DMS53 (cell line): ENCODE measurements at regions not wholly inside any gene's neighbourhood (a gene's known extent, or its start where the extent isn't known, plus 50 kb on each side); places are given as distances from the start of the nearest gene placed in this dataset.
A peak's percentile ranks its signal among the peaks of the same experiment; 100 is the strongest.
"Not testable (repeated sequence)": the region's sequence is repeated elsewhere in the genome, so short reads cannot be mapped to it uniquely, and the experiment has no call there.

ENCODE experiments used
- DNase-seq: peaks from one replicate; lab custom pipeline; 2025; lab: John Stamatoyannopoulos, UW

DNA sequence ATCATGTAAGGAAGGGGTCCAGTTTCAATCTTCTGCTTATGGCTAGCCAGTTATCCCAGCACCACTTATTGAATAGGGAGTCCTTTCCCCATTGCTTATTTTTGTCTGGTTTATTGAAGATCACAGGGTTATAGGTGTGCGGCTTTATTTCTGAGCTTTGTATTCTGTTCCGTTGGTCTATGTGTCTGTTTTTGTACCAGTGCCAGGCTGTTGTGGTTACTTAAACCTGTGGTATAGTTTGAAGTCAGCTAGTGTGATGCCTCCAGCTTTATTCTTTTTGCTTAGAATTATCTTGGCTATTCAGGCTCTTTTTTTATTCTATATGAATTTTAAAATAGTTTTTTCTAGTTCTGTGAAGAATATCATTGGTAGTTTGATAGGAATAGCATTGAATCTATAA lies 234.6 kb upstream of the CASK start:
- not testable (repeated sequence) for DNase-seq

DNA sequence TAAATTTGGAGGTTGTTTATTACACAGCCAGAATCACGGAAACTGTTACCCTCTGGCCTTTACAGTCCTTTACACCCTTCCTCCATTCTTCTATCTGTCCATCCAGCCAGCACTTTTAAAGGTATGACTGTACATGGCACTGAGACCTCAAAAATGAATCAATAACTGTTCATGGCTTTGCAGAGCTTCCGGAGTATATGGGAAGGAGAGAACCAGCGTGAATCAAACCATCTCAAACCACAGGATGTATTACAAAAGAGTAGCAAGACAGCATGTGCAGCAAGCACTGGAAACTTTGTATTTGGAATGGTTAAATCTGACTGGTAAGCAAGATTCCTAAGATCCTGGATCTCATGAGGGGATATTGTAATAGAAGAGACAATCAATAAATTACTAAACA lies 228.5 kb upstream of the CASK start:
- no peak for DNase-seq

DNA sequence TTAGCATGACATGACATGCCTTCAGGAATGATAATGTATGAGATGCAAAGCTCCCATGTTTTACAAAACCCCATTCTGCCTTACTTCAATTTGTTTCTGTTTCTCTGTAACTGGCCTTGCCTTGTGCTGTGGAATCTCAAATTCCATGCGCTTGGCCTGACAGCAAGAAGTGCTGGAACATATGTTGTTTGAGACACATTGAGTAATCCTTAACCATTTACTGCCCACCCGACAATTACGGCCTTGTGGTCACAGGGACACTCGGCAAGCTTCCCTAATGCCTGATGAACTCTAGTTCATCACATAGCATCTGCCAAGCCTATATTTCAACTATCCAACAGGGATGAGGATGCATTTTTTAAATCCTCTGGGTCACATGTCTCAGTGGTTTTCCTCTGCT lies 226.4 kb upstream of the CASK start:
- DNase-seq = no peak

DNA sequence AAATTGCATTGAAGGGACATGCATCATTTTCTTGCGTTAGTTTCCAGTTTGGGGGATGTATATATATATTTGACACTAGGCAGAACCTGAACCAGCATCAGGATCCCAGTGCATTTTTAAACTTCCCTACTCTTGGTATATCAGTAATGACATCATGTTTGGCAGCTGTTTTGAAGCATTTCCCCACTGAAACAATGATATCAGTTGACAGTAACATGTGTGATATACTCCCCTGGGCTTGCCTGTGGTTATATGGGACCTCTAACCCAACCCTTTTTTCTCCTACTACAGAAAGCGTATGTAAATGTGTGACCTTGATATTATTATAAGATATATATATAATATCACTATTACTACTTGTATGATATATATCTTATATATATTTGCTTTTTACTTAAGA lies 225.9 kb upstream of the CASK start:
- DNase-seq = no peak

DNA sequence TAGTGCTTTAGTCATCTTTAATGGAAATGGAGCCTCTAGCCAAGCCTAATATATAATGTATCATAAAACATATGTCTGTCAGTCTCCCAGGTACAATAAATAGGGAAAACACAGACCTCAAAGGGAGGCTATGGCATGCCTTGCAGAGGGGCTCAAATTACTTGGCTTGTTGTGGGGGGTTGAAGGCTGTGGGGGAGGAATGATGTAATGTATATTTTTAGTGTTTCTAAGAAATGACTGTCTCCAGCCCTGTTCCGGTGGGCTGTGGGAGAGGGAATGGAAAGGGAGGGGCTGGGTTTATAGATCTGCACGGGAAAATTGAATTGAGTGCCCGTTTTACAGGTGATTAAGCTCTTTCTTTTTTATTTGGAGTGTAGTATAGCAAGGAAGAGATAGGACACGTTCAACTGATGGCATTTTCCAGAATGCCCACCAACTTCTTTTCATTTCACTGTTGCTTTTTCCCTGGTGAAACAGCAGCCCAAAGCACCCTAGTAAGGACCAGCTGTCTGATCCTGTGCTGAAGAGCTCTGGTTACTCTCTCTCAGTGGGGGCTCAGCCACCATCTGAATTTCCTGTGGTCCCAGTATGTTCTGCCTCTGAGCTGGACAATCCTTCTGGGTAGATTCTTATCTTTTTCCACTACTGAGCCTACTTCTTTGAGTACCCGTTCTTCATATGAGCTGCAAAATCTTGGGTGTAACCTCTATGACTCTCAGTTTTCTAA lies 220.7 kb upstream of the CASK start:
- DNase-seq = no peak

DNA sequence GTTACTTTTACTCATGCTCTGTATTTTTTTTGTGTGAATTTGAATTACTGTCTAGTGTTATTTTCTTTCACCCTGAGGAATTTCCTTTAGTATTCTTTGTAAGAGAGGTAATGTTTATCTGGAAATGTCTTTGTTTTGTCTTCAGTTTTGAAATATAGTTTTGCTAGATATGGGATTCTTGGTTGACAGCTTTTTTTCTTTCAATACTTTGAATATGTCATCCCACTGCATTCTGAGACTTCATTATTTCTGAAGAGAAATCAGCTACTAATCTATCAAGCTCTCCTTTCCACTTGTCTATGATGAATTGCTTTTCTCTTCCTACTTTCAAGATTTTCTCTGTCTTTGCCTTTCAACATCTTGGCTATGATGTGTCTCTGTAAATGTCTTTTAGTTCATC lies 217.0 kb upstream of the CASK start:
- DNase-seq = no peak

DNA sequence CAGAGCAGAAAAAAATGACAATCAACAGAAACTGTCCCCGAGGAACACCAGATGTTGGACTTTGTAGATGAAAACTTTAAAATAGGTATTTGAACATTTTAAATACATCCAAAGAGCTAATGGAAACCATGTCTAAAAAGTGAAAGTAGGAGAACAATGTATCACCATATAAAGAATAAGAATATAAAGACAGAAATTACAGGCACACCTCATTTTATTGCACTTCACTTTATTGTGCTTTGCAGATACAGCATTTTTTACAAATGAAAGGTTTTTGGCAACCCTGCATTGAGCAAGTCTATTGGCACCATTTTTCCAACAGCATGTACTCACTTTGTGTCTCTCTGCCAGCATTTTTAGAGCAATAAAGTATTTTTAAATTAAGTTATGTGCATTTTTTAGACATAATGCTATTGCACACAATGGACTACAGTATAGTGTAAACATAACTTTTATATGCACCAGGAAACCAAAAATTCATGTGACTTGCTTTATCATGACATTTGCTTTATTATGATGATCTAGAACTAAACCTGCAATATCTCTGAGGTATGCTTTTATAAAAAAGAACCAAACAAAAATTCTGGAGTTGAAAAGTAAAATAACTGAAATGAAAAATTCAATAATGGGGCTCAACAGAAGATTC lies 212.4 kb upstream of the CASK start:
- no peak for DNase-seq

DNA sequence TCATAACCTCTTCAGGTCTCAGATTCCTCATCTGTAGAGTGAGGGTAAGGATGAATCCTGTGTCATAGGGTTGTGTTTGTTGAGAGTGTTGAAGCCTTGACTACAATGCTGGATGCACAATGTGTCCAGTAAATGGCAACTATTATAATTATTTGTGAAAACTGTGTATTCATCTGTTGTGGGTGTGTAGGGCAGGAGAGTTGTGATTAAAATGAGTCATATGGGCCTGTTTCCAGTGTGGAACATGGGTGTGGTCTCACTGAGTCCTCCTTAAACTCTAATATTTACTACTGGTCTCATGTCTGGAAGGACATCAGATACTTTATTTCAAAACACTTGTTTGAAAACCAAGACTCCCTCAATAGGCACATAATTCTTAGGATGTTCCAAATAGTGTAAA lies 208.5 kb upstream of the CASK start:
- no peak for DNase-seq

DNA sequence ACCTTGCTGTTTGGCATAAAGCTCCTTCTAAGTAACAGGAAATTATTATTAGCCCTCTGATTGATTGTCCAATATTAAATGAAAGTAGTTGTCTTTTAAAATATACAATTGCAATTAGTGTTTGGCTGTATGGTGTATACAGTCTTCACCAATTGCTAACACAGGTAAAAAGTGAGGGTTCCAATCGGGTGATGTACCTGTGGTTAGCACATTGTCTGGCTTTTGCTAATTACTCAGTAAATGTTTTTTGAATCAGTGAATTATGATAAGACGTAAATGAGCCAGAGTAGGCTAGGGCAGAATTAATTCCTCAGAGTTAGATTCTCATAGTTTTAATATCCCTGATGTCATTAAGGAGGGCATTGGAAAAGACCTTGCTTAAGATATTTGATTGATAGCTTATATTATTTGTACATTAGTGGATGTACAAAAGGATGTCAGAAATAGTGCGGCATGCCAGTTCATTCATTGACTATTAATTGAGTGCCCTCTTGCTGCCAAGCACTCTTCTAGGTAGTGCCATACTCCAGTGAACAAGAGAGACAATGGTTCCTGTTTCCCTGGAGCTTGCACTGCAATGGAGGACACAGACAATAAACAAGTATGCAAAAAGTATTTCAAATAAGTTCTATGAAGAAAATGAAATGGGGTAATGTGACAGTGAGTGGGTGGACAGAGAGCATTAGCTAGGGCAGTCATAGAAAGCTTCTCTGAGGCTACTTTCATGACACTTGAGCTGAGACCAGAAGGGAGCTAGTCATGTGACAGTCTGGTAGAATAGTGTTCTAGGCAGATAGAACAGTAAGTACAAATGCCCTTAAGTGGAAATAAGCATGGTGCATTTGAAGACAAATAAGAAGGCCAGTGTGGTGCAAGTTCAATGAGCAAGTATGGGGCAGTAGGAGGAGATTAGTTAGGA lies 205.9 kb upstream of the CASK start:
- no peak for DNase-seq

DNA sequence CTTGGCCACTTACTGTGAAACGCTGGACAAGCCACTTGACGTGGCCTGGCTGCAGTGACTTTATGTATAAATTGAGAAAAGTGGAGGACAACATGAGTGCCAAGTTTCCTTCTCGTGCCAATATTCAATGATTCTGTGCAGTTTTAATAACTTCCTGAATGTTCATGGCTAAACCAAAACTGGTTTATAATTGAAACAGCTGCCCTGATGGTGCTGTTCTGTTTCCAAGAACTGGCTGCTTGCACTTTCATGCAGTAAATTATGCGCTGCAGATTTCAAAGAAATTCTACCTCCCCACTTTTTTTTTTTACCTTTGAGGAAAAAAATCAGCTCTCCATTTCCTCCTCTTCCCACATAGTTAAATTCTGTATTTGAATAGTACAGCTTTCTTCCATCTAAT lies 205.2 kb upstream of the CASK start:
- DNase-seq = no peak

DNA sequence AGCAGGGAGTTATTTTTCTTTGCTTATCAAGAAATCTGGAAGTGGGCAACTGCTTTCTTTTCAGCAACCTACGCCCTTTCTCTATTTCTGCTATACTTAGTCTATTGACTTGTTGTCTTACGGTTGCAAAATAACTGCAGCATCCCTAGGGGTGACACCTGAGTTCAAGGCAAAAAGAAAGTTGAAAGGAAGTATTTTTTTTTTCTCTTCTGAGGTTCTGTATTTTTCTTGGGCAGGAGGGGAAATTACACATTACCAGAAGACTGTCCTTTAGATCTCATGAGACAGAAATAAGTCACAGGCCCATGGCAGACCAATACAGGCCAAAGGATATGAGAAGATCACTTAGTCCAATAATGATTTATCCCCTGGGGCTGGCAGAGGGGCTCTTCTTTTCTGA lies 204.7 kb upstream of the CASK start:
- no peak for DNase-seq

DNA sequence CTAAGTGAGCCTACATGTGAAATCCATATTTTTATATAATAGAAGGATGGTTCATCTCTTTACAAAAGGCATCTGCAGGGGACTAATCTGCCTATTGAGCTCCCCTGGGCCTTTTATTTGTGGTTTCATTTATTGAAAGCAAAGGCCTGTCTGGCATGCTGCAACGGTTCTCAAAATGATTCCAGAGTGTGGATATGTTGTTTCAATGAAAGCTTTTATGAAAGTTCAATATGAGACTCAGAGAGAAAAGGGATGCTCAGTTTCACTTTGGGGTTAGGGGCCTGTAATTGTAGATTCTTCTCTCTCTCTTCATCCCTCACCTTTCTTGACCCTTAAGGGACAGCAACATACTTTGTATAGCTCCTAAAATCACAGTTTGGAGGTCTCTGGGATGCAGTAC lies 204.2 kb upstream of the CASK start:
- DNase-seq = no peak

DNA sequence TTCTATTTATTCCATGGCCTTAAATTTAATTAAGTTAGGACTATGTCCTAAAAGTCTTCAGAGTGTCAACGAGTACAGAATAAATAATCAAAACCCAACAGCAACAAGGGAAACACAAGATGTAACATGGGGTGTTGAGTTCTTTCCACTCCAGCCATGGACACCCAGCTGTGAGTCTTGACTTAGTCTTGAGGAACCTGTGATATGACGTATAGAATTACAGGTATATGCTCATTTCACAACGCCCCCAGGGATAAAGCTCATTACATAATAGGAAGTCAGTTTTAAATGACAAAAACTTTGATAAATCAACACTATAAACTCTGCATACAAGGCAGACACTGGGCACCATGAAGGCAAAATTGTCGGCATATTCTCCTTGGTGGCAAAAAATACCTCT lies 200.0 kb upstream of the CASK start:
- no peak for DNase-seq

DNA sequence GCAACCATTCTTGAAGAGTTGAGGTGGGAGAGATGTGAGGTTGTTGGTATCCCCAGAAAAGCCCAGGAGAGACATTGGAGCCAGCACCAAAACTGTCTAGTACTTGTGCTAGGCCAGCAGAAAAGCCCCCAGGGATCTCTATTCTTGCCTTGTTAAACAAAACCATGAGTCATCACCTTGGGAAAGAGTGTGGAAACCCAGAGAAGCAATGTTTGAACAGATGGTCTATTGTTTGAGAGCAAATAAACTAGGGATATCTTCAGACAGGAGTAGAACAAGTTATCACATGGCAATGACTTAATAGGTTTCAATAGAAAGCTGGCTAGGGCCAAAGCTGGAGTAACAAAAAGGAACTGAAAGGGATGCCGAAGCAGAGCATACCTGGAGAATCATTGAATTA lies 195.7 kb upstream of the CASK start:
- DNase-seq = peak; percentile 97

DNA sequence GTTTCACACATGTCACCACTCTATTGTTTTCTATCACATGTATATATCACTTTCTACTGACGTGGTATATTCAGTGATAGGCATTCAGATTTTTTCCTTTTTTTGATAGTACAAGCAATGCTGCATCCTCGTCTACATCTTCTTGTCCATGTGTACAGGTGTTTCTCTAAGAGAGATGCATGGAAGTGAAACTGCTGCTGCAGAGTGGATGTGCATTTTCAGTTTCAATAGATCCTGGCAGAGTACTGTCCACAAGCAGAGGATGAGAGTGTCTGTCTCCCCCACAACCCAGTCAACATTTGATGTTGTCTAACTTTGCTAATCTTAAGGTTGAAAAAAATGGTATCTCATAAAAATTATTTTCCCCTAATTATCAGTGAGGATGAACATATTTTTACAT lies 194.0 kb upstream of the CASK start:
- peak; percentile 23 for DNase-seq

DNA sequence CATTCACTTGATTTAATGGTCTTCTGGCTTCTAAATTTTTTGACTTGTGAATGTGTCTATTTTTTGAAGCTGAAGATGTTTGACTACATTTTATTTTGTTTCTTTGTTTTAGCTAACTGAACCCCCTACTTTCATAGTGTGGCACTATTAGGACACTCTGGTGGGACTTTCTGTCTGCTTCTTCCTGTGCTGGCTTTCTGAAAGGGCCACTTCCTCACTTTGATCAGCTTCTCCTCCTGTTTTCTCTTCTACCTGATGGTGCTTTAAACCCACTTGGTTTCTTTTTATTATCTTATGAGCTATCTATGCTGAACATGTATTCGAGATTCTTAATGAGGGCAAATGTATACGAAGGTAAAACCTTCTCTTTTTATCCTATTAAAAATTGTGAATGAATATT lies 186.1 kb upstream of the CASK start:
- DNase-seq = no peak

DNA sequence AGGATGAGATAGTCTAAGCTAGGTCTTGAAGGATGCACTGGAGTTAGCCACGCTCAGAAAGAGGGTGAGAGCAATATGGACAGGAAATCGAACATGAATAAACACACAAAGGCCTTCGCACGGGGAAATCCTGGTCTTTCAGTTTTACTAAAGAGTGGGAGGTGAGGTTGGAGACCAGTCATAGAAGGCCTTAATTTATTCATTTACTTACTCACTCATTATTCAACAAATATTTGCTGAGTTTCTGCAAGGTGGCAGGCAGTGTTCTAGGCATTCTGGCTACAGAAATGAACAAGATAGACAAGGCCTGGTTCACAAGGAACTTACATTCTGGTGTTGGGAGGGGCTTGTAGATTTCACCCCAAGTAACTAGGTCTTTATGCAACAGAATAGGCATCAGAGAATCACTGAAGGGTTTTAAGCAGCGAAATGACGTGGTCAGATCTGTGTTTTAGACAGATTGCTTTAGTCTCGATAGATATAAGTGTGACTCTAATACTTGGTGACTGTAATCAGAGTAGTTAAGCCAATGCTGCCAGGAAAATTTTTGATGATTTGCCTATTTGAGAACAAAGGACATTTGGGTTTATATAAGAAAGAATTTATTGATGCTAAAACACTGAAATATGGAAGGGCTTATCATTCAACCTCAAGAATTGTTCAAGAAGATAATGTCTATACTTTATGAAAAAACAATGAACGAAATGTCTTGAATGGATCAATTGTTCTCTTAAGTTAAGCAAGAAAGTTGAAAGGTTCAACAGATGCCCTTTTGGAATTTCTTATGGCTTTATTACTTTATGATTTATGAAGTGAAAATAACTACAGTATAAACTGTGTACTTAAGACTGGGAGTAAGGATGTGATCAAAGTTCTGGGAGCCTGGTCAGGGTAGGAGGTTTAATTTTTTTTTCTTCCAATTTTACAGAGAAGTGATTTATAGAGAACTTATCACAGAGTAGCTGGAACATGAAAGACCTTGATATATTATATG lies 184.4 kb upstream of the CASK start:
- DNase-seq = no peak

DNA sequence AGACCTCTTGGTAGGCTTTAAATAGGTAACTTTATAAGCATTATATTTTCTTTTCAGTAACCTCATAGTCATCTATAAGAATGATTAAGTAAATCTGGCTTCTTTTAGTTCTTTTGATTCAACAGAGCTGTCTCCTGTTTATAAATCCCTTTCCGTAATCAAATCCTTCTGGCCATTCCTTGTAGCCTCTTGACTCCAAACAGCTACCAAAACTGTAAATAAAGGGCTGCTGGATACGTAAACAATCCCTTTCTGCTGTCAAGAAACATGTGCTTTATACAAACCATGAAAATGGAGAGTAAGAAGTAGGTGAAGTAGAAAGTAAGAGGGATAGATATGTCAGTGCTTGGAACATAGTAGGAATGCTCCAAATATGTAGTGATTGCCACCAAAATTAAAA lies 183.2 kb upstream of the CASK start:
- DNase-seq = peak; percentile 24

DNA sequence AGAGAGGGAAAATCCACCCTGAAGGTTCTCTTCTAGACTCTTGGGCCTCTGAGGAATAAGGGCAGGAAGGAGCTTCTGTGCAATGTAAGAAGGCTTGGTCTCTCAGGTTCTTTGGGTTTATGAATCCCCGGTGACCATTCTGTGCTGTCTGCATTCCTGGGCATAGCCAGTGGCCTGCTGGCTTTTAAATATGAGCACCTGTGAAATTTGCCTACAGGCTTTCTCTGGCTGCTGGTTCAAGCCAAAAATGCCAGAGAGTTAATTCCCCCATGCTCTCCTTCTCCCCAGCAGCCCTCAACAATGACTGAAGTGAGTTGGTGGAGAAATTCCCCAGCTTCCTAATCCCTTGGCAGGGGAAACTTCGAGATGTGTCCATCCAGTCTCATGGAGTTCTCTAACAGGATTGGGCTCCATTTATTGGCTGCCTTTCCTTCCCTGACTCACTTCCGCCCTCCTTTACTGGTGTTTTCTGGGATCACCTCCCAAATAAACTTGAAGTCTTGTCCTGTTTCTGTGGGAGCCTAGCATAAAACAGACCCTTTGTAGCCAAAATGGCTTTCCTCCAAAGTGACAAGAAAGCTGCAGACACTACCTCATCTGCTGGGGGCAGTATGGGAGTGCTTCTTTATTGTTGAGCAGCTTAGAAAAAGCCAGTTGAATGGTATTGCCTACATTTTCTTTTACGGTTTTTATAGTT lies 179.4 kb upstream of the CASK start:
- no peak for DNase-seq

DNA sequence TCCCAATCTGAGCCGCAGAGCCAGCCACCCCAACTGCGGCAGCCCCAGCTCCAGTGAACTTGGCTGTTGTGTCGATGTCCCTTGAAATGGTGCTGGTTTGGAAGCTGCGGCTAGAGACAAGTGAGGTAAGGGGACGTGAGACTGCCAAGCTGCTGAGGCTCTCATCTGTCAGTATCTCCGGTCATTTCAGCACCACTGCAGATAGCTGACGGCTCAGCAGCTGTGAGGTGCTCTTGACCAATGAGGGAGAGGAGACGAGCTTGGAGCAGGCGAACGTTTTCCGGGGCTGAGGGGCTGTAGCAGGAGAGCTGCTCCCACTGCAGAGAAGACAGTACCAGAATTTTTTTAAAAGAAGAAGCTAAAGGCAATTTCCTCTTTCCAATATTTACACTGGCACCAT lies 175.5 kb upstream of the CASK start:
- DNase-seq = no peak

DNA sequence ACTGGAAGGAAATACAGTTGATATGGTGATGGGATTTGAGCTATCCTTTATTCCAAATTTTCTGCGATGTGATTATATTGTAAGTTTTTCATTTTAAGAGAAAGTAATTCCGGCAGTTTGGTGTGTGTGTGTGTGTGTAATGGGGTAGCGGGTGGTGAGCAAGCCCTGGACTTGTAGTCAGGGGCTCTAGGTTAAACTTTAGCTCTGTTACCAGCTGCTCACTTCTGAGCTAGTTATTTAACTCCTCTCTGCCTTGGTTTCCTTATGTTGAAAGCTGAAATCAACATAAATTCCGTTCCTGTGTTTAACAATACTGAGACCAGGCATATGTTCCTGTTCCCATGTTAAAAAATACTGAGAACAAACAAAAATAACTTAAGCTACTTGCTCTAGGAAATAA lies 174.1 kb upstream of the CASK start:
- no peak for DNase-seq
